ENCODE measurements at regions not wholly inside any gene's neighbourhood (a gene's known extent, or its start where the extent isn't known, plus 50 kb on each side); places are given as distances from the start of the nearest gene placed in this dataset.

GRCh38 chr17:77379065-77379428 is 238.3 kb downstream of the SEC14L1 start:
- in situ Hi-C loops (cut with MboI; ENCODE audit: low pct_unique_long_range_greater_than_20kb, low sequenced_read_pairs, unreplicated experiment), result no loop called here
- DNase-seq (ENCODE audit: low spot score), result no peak
- no peak for TF ChIP-seq CTCF (IDR thresholded peaks at IDR 0.05; ENCODE audit: extremely low read depth, insufficient read depth, missing control alignments)

GRCh38 chr17:77379832-77380231 is 239.1 kb downstream of the SEC14L1 start:
- TF ChIP-seq CTCF (IDR thresholded peaks at IDR 0.05; ENCODE audit: extremely low read depth, insufficient read depth, missing control alignments), result no peak
- no peak for DNase-seq (ENCODE audit: low spot score)
- in situ Hi-C loops (cut with MboI; ENCODE audit: low pct_unique_long_range_greater_than_20kb, low sequenced_read_pairs, unreplicated experiment), result no loop called here

GRCh38 chr17:77380395-77381184 is 239.8 kb downstream of the SEC14L1 start:
- DNase-seq (ENCODE audit: low spot score), result no peak
- in situ Hi-C loops (cut with MboI; ENCODE audit: low pct_unique_long_range_greater_than_20kb, low sequenced_read_pairs, unreplicated experiment), result no loop called here
- TF ChIP-seq CTCF (IDR thresholded peaks at IDR 0.05; ENCODE audit: extremely low read depth, insufficient read depth, missing control alignments), result no peak

GRCh38 chr17:77381185-77381700 is 240.5 kb downstream of the SEC14L1 start:
- TF ChIP-seq CTCF (IDR thresholded peaks at IDR 0.05; ENCODE audit: extremely low read depth, insufficient read depth, missing control alignments), result no peak
- in situ Hi-C loops (cut with MboI; ENCODE audit: low pct_unique_long_range_greater_than_20kb, low sequenced_read_pairs, unreplicated experiment), result no loop called here
- no peak for DNase-seq (ENCODE audit: low spot score)

- TF ChIP-seq CTCF (IDR thresholded peaks at IDR 0.05; ENCODE audit: extremely low read depth, insufficient read depth, missing control alignments), result no peak
- DNase-seq (ENCODE audit: low spot score), result no peak
- in situ Hi-C loops (cut with MboI; ENCODE audit: low pct_unique_long_range_greater_than_20kb, low sequenced_read_pairs, unreplicated experiment), result no loop called here
Measured at GRCh38 chr17:77381731-77382130, 241.0 kb downstream of the SEC14L1 start.

- DNase-seq (ENCODE audit: low spot score), result peak; percentile 66
- in situ Hi-C loops (cut with MboI; ENCODE audit: low pct_unique_long_range_greater_than_20kb, low sequenced_read_pairs, unreplicated experiment), result no loop called here
- TF ChIP-seq CTCF (IDR thresholded peaks at IDR 0.05; ENCODE audit: extremely low read depth, insufficient read depth, missing control alignments), result no peak
Measured at GRCh38 chr17:77382356-77382911, 241.7 kb downstream of the SEC14L1 start.

All from GM13977 (cell line).